H1 (cell line): ENCODE measurements at regions not wholly inside any gene's neighbourhood (a gene's known extent, or its start where the extent isn't known, plus 50 kb on each side); places are given as distances from the start of the nearest gene placed in this dataset.

Experiments
- CTCF ChIA-PET: fragments of 300-600 bp; sonication (Branson Sonifier 250); formaldehyde crosslinking; loops from one replicate; lab custom pipeline; 2021; ENCODE audit not compliant: partially characterized antibody; lab: Charles Lee
- POLR2A ChIA-PET: fragments of 300-600 bp; sonication (Branson Sonifier 250); formaldehyde crosslinking; loops from one replicate; lab custom pipeline; 2021; ENCODE audit warnings: inconsistent platforms; ENCODE audit not compliant: partially characterized antibody; lab: Charles Lee
- DNase-seq, 2 experiments: peaks; one replicate each; pipeline versions ENCODE4 v3.0.0 to v3.0.0-alpha.2; 2010 to 2022; ENCODE audit warnings: low spot score in 2 of 2, low read depth in 1 of 2, mixed read lengths in 1 of 2
- FAIRE-seq: peaks from 2 replicates; lab custom pipeline; 2011; peaks lifted over from hg19 to GRCh38; lab: Jason Lieb, UNC
- H2AFZ ChIP-seq: 2 replicates; pipeline ENCODE4 v1.8.1; 2012; ENCODE audit warnings: low read length, inconsistent platforms
- H2AK5ac ChIP-seq: 2 replicates; pipeline ENCODE4 v1.6.1; 2013; ENCODE audit warnings: low read depth, low read length
- H2BK120ac ChIP-seq: replicated peaks from 2 replicates; pipeline ENCODE3; 2013; ENCODE audit warnings: low read depth, low read length, inconsistent platforms
- H2BK12ac ChIP-seq: 2 replicates; pipeline ENCODE4 v1.6.1; 2013; ENCODE audit warnings: low read depth, low read length
- H2BK15ac ChIP-seq: 2 replicates; pipeline ENCODE4 v1.6.1; 2013; ENCODE audit warnings: low read length
- H2BK20ac ChIP-seq: 2 replicates; pipeline ENCODE4 v1.6.1; 2013; ENCODE audit warnings: low read length
- H2BK5ac ChIP-seq: 2 replicates; pipeline ENCODE4 v1.6.1; 2013; ENCODE audit warnings: low read depth, low read length
- H3K14ac ChIP-seq: 2 replicates; pipeline ENCODE4 v1.6.1; 2013; ENCODE audit warnings: inconsistent platforms; ENCODE audit not compliant: insufficient read length
- H3K18ac ChIP-seq: 2 replicates; pipeline ENCODE4 v1.6.1; 2013; ENCODE audit warnings: low read length; ENCODE audit errors: extremely low read depth
- H3K23ac ChIP-seq: 2 replicates; pipeline ENCODE4 v1.6.1; 2013; ENCODE audit warnings: inconsistent platforms; ENCODE audit not compliant: insufficient read length
- H3K23me2 ChIP-seq: 2 replicates; pipeline ENCODE4 v1.6.1; 2013; ENCODE audit warnings: low read depth, low read length
- H3K27ac ChIP-seq: 2 replicates; pipeline ENCODE4 v1.6.1; 2011; ENCODE audit warnings: low read depth, low read length, inconsistent platforms
- H3K27me3 ChIP-seq, 4 experiments: replicated peaks in 1 of 4; 1 replicate in 1 of 4; 2 replicates in 3 of 4; pipeline versions ENCODE4 v1.6.1 to v1.8.1; 2011 to 2013; ENCODE audit warnings: low read length in 3 of 4, mild to moderate bottlenecking in 3 of 4, inconsistent platforms in 2 of 4, mixed read lengths in 2 of 4, moderate library complexity in 1 of 4; ENCODE audit not compliant: control insufficient read depth in 3 of 4, insufficient read depth in 3 of 4; ENCODE audit errors: extremely low read depth in 1 of 4
- H3K36me3 ChIP-seq, 4 experiments: 2 replicates each; pipeline versions ENCODE4 v1.6.1 to v1.8.1; 2011 to 2013; ENCODE audit warnings: mild to moderate bottlenecking in 4 of 4, low read length in 3 of 4, moderate library complexity in 2 of 4, control low read depth in 1 of 4, inconsistent platforms in 1 of 4; ENCODE audit not compliant: insufficient read depth in 4 of 4, control insufficient read depth in 2 of 4
- H3K4ac ChIP-seq: replicated peaks from 2 replicates; pipeline ENCODE3; 2013; ENCODE audit warnings: low read length, low read depth, mixed read lengths, inconsistent platforms; ENCODE audit not compliant: insufficient read length
- H3K4me1 ChIP-seq, 4 experiments: replicated peaks in 1 of 4; 1 replicate in 1 of 4; 2 replicates in 3 of 4; pipeline versions ENCODE4 v1.6.1 to v1.8.1; 2011 to 2013; ENCODE audit warnings: low read length in 3 of 4, inconsistent platforms in 2 of 4, mixed read lengths in 1 of 4; ENCODE audit not compliant: insufficient read depth in 4 of 4, control insufficient read depth in 3 of 4
- H3K4me2 ChIP-seq, 2 experiments: 2 replicates each; pipeline versions ENCODE4 v1.6.1 to v1.8.1; 2011 to 2013; ENCODE audit warnings: low read depth in 2 of 2, low read length in 2 of 2, control low read depth in 1 of 2, inconsistent platforms in 1 of 2, mild to moderate bottlenecking in 1 of 2; ENCODE audit not compliant: insufficient read depth in 1 of 2
- H3K4me3 ChIP-seq, 4 experiments: fragments of 200-600, 300-600 bp in 1 of 4; sonication (generic), shearing (Covaris generic), sonication (Bioruptor Twin) in 1 of 4; 2 replicates each; pipeline versions ENCODE4 v1.5.1 to v1.8.1; 2011 to 2016; ENCODE audit warnings: low read length in 4 of 4, low read depth in 3 of 4, control low read depth in 2 of 4, inconsistent platforms in 2 of 4, mild to moderate bottlenecking in 2 of 4, mixed read lengths in 1 of 4, moderate library complexity in 1 of 4; ENCODE audit not compliant: insufficient read depth in 2 of 4; ENCODE audit errors: extremely low read depth in 1 of 4
- H3K56ac ChIP-seq: replicated peaks from 2 replicates; pipeline ENCODE3; 2013; ENCODE audit warnings: low read depth, mild to moderate bottlenecking, mixed read lengths, low read length, inconsistent platforms; ENCODE audit not compliant: insufficient read length
- H3K79me1 ChIP-seq: 2 replicates; pipeline ENCODE4 v1.6.1; 2013; ENCODE audit warnings: low read depth, low read length, control low read depth
- H3K79me2 ChIP-seq, 2 experiments: 2 replicates each; pipeline versions ENCODE4 v1.6.1 to v1.8.1; 2012 to 2013; ENCODE audit warnings: low read length in 2 of 2, mild to moderate bottlenecking in 2 of 2, inconsistent platforms in 1 of 2; ENCODE audit not compliant: insufficient read depth in 2 of 2, control insufficient read depth in 1 of 2
- H3K9ac ChIP-seq, 4 experiments: replicated peaks in 1 of 4; 1 replicate in 1 of 4; 2 replicates in 3 of 4; pipeline versions ENCODE4 v1.6.1 to v1.8.1; 2011 to 2013; ENCODE audit warnings: low read depth in 3 of 4, low read length in 3 of 4, control low read depth in 2 of 4, mild to moderate bottlenecking in 2 of 4, moderate library complexity in 2 of 4, inconsistent platforms in 1 of 4; ENCODE audit errors: extremely low read depth in 1 of 4
- H3K9me3 ChIP-seq, 2 experiments: 2 replicates each; pipeline versions ENCODE4 v1.6.1 to v1.8.1; 2012 to 2013; ENCODE audit warnings: mild to moderate bottlenecking in 2 of 2, moderate library complexity in 2 of 2, control low read depth in 1 of 2, inconsistent platforms in 1 of 2, low read depth in 1 of 2, low read length in 1 of 2, mixed read lengths in 1 of 2; ENCODE audit not compliant: insufficient read depth in 2 of 2
- H4K20me1 ChIP-seq, 2 experiments: replicated peaks in 1 of 2; 2 replicates each; pipeline versions ENCODE3 to v1.8.1; 2011 to 2013; ENCODE audit warnings: inconsistent platforms in 2 of 2, low read length in 2 of 2, mild to moderate bottlenecking in 1 of 2; ENCODE audit not compliant: insufficient read depth in 2 of 2, control insufficient read depth in 1 of 2
- H4K5ac ChIP-seq: 2 replicates; pipeline ENCODE4 v1.6.1; 2013; ENCODE audit warnings: low read length, low read depth, mixed read lengths, inconsistent platforms; ENCODE audit not compliant: insufficient read length
- H4K8ac ChIP-seq: 2 replicates; pipeline ENCODE4 v1.8.0; 2013; ENCODE audit warnings: mild to moderate bottlenecking, moderate library complexity, low read length, inconsistent platforms; ENCODE audit not compliant: insufficient read depth; ENCODE audit errors: extremely low read depth
- H4K91ac ChIP-seq: replicated peaks from 2 replicates; pipeline ENCODE3; 2013; ENCODE audit warnings: low read length, mixed read lengths, inconsistent platforms; ENCODE audit not compliant: insufficient read length
- ASH2L ChIP-seq: fragments of 200-600, 300-600 bp; sonication (generic); IDR thresholded peaks from one replicate; pipeline ENCODE4 v1.7.1; 2017; ENCODE audit warnings: low read length
- BCL11A ChIP-seq, 2 experiments: IDR thresholded peaks; one replicate each; pipeline ENCODE4 v1.6.1; 2011; ENCODE audit warnings: low read depth in 2 of 2, low read length in 2 of 2, mild to moderate bottlenecking in 2 of 2
- CTBP2 ChIP-seq: IDR thresholded peaks from 2 replicates; pipeline ENCODE4 v1.7.0; 2011; ENCODE audit warnings: borderline replicate concordance, mild to moderate bottlenecking, moderate library complexity, mixed read lengths, low read length; ENCODE audit not compliant: insufficient read depth, insufficient read length
- EGR1 ChIP-seq: IDR thresholded peaks from 2 replicates; pipeline ENCODE4 v1.6.1; 2011; ENCODE audit warnings: low read depth, low read length, borderline replicate concordance
- EZH2 ChIP-seq: fragments of 200-600 bp; sonication (generic); IDR thresholded peaks from 2 replicates; pipeline ENCODE4 v1.7.1; 2012; ENCODE audit warnings: low read depth, mild to moderate bottlenecking, moderate library complexity, low read length, inconsistent platforms; ENCODE audit not compliant: severe bottlenecking
- PHF8 ChIP-seq: fragments of 200-600 bp; sonication (generic); conservative IDR thresholded peaks from 2 replicates; pipeline ENCODE4 v1.7.1; 2012; ENCODE audit warnings: low read depth, mild to moderate bottlenecking, inconsistent platforms, low read length, moderate library complexity
- RBBP5 ChIP-seq: IDR thresholded peaks from 2 replicates; pipeline ENCODE4 v1.7.1; 2012; ENCODE audit warnings: low read depth, mild to moderate bottlenecking, inconsistent platforms, low read length, moderate library complexity, borderline replicate concordance
- SP4 ChIP-seq: IDR thresholded peaks from 2 replicates; pipeline ENCODE4 v1.6.1; 2012; ENCODE audit warnings: low read length, inconsistent platforms
- TAF1 ChIP-seq: IDR thresholded peaks from 2 replicates; pipeline ENCODE4 v1.6.1; 2011; ENCODE audit warnings: mild to moderate bottlenecking, low read depth, low read length
- TBP ChIP-seq: IDR thresholded peaks from 2 replicates; pipeline ENCODE4 v1.6.1; 2011; ENCODE audit warnings: low read depth, low read length, improper control_type of control experiment
- TCF12 ChIP-seq: IDR thresholded peaks from 2 replicates; pipeline ENCODE4 v1.6.1; 2011; ENCODE audit warnings: low read depth, mild to moderate bottlenecking, low read length
- WGBS, 2 experiments: shearing (Covaris generic) in 1 of 2; methylation state at CpG; one replicate each; pipeline versions ENCODE4 v1.1.6 to v1.1.7; 2013 to 2015; ENCODE audit warnings: low lambda C conversion rate in 2 of 2, mixed read lengths in 2 of 2, inconsistent platforms in 1 of 2, low coverage in 1 of 2, missing lambda C conversion rate in 1 of 2; ENCODE audit not compliant: insufficient replicate concordance in 2 of 2, insufficient coverage in 1 of 2, insufficient read length in 1 of 2; ENCODE audit errors: extremely low coverage in 1 of 2, missing lambda C conversion rate in 1 of 2; 5-methylcytosine and 5-hydroxymethylcytosine counted together
- TF ChIP-seq, protein P1 (sequence below): IDR thresholded peaks from 2 replicates; pipeline ENCODE4 v1.6.1; 2012; ENCODE audit warnings: inconsistent platforms
- TF ChIP-seq, protein P2 (sequence below): IDR thresholded peaks from 2 replicates; pipeline ENCODE4 v1.6.1; 2011; ENCODE audit warnings: low read depth, mild to moderate bottlenecking, low read length; ENCODE audit not compliant: insufficient read depth

DNA sequence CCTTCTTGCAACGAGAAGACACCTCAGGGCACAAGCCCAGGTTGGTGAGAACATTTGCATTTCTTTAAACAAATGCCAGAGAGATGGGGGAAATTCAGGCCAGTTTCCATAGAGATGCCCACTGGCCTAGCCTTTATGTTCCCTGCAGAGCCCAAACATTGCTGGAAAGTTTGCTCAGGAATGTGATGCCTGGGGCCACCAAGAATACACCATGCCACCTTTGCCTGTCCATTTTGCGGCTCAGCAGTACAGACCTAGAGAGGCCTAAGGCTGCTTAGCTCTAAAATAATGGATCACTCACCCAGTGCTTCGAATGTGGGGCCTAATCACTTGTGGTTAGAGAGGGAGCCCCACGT, 210.0 kb downstream of the RPLP1 start:
- Histone ChIP-seq H2BK120ac (no peak overlapping the region), H4K91ac (no peak overlapping the region), H3K9me3 (no peaks in the 10 kb centered on the region), H3K14ac (no peak overlapping the region), H3K36me3 (no peaks in the 10 kb centered on the region), H3K79me2 (no peaks in the 10 kb centered on the region), H4K8ac (no peak overlapping the region; the same call in 1 of the 2 replicates), H2BK5ac (no peak overlapping the region), H3K4ac (no peak overlapping the region), H3K4me1 (peaks cover 0 to 12% (median 6%) of the 10 kb centered on the region in 4 experiments; a peak in 5 of 7 replicates), H4K5ac (no peak overlapping the region), H4K20me1 (no peaks in the 10 kb centered on the region), H2AK5ac (no peak overlapping the region), H3K23ac (no peak overlapping the region), H3K9ac (no peak overlapping the region), H3K79me1 (no peaks in the 10 kb centered on the region), H2BK12ac (no peak overlapping the region), H3K18ac (no peak overlapping the region), H3K27ac (no peak overlapping the region), H3K4me2 (no peak overlapping the region), H3K27me3 (0 out of 7 replicates have a peak, but pooled peaks cover 0 to 2% (median 0%) of the 10 kb centered on the region in 4 experiments), H2BK15ac (no peak overlapping the region), H3K4me3 (no peak overlapping the region), H3K23me2 (no peaks in the 10 kb centered on the region), H2AFZ (no peak overlapping the region), H3K56ac (no peak overlapping the region), H2BK20ac (no peak overlapping the region)
- FAIRE-seq: no peak
- TF ChIP-seq ASH2L: no peak
- TF ChIP-seq CTBP2: no peak
- TF ChIP-seq EZH2: no peak
- TF ChIP-seq, protein P1, sequence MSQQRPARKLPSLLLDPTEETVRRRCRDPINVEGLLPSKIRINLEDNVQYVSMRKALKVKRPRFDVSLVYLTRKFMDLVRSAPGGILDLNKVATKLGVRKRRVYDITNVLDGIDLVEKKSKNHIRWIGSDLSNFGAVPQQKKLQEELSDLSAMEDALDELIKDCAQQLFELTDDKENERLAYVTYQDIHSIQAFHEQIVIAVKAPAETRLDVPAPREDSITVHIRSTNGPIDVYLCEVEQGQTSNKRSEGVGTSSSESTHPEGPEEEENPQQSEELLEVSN: no peak
- no peak for TF ChIP-seq TAF1
- no peak for TF ChIP-seq EGR1
- TF ChIP-seq RBBP5: no peak
- TF ChIP-seq BCL11A (IDR thresholded peaks at IDR 0.05; ENCODE audit: low read depth in 2 of 2, low read length in 2 of 2): no peak
- TF ChIP-seq SP4: no peak
- no peak for TF ChIP-seq TBP
- TF ChIP-seq, protein P2, sequence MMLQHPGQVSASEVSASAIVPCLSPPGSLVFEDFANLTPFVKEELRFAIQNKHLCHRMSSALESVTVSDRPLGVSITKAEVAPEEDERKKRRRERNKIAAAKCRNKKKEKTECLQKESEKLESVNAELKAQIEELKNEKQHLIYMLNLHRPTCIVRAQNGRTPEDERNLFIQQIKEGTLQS: no peak
- no peak for TF ChIP-seq TCF12
- TF ChIP-seq PHF8: no peak
- DNase-seq: no peak
- POLR2A ChIA-PET: no interaction called here
- WGBS, 2 experiments: 88% methylated on average over 3 of the region's 4 CpGs; no CpG with 5 or more reads in 1 of the 2 experiments
- CTCF ChIA-PET: interaction anchor here (1.3 kb wide), 1 partner anchor 187 kb away, joined by 3 read pairs; no protein-coding TSS in a partner anchor
